ENCODE measurements at regions not wholly inside any gene's neighbourhood (a gene's known extent, or its start where the extent isn't known, plus 50 kb on each side); places are given as distances from the start of the nearest gene placed in this dataset.

GRCh38 chr3:5861151-5861550, 673.6 kb downstream of the EDEM1 start:
- Histone ChIP-seq H3K9ac (ENCODE audit: low read length in 3 of 3) (no peak overlapping the region), H3K4me3 (ENCODE audit: low read length in 3 of 3) (no peak overlapping the region), H3K36me3 (ENCODE audit: control insufficient read depth in 2 of 3, insufficient read depth in 3 of 3, low read length in 3 of 3) (no peaks in the 10 kb centered on the region), H3K9me3 (ENCODE audit: control insufficient read depth in 2 of 3, insufficient read depth in 1 of 3, low read length in 3 of 3) (no peaks in the 10 kb centered on the region), H3K27ac (ENCODE audit: low read depth in 2 of 2, low read length in 2 of 2) (no peak overlapping the region), H3K4me1 (ENCODE audit: control insufficient read depth in 2 of 3, insufficient read depth in 2 of 3, low read depth in 1 of 3, low read length in 3 of 3) (no peaks in the 10 kb centered on the region), H3K27me3 (ENCODE audit: control insufficient read depth, insufficient read depth, low read length) (no peaks in the 10 kb centered on the region)
- TF ChIP-seq, protein P1, sequence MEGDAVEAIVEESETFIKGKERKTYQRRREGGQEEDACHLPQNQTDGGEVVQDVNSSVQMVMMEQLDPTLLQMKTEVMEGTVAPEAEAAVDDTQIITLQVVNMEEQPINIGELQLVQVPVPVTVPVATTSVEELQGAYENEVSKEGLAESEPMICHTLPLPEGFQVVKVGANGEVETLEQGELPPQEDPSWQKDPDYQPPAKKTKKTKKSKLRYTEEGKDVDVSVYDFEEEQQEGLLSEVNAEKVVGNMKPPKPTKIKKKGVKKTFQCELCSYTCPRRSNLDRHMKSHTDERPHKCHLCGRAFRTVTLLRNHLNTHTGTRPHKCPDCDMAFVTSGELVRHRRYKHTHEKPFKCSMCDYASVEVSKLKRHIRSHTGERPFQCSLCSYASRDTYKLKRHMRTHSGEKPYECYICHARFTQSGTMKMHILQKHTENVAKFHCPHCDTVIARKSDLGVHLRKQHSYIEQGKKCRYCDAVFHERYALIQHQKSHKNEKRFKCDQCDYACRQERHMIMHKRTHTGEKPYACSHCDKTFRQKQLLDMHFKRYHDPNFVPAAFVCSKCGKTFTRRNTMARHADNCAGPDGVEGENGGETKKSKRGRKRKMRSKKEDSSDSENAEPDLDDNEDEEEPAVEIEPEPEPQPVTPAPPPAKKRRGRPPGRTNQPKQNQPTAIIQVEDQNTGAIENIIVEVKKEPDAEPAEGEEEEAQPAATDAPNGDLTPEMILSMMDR (IDR thresholded peaks at IDR 0.05; ENCODE audit: borderline replicate concordance, extremely low read depth, insufficient read depth), result no peak
- DNase-seq (no peak), FAIRE-seq (no peak)
- intact Hi-C loops (cut with DNase I), result no loop called here

GRCh38 chr3:5874931-5875341, 687.4 kb downstream of the EDEM1 start:
- Histone ChIP-seq H3K36me3 (ENCODE audit: control insufficient read depth in 2 of 3, insufficient read depth in 3 of 3, low read length in 3 of 3) (no peaks in the 10 kb centered on the region), H3K4me1 (ENCODE audit: control insufficient read depth in 2 of 3, insufficient read depth in 2 of 3, low read depth in 1 of 3, low read length in 3 of 3) (no peaks in the 10 kb centered on the region), H3K4me3 (ENCODE audit: low read length in 3 of 3) (no peak overlapping the region), H3K9me3 (ENCODE audit: control insufficient read depth in 2 of 3, insufficient read depth in 1 of 3, low read length in 3 of 3) (no peaks in the 10 kb centered on the region), H3K9ac (ENCODE audit: low read length in 3 of 3) (no peak overlapping the region), H3K27ac (ENCODE audit: low read depth in 2 of 2, low read length in 2 of 2) (no peak overlapping the region), H3K27me3 (ENCODE audit: control insufficient read depth, insufficient read depth, low read length) (no peaks in the 10 kb centered on the region)
- TF ChIP-seq, protein P1 (IDR thresholded peaks at IDR 0.05; ENCODE audit: borderline replicate concordance, extremely low read depth, insufficient read depth), result no peak
- intact Hi-C loops (cut with DNase I), result no loop called here
- DNase-seq (peak in 1 of 5 donors; percentile 9), FAIRE-seq (no peak)

DNA sequence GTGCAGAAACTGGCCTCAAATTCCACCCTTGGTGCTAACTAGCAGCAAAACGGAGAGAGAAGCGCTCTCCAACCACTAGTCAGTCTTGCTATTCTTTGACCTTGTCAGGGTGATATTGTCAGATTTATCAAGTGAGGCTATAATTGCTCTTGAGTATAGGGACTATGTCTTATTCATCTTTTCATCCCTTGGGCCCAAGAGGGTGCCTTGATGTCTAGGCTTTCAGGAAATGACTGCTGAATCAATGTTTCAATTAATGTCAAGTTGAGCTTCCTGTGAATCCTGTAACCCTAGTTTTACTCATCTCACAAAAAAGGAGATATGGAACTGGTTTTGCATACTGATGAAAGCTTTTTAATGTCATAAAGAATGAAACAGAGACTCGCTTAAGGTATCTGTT, 701.3 kb downstream of the EDEM1 start:
- TF ChIP-seq, protein P1 (IDR thresholded peaks at IDR 0.05; ENCODE audit: borderline replicate concordance, extremely low read depth, insufficient read depth), result no peak
- H3K4me1 ChIP-seq (ENCODE audit: control insufficient read depth in 2 of 3, insufficient read depth in 2 of 3, low read depth in 1 of 3, low read length in 3 of 3), result no peaks in the 10 kb centered on the region
- FAIRE-seq, result no peak

GRCh38 chr3:5889374-5889773, 701.9 kb downstream of the EDEM1 start:
- TF ChIP-seq, protein P1 (IDR thresholded peaks at IDR 0.05; ENCODE audit: borderline replicate concordance, extremely low read depth, insufficient read depth), result no peak
- no peaks in the 10 kb centered on the region for H3K9me3 ChIP-seq (ENCODE audit: control insufficient read depth in 2 of 3, insufficient read depth in 1 of 3, low read length in 3 of 3)
- intact Hi-C loops (cut with DNase I), result no loop called here
- no peaks in the 10 kb centered on the region for H3K27me3 ChIP-seq (ENCODE audit: control insufficient read depth, insufficient read depth, low read length)
- FAIRE-seq (no peak), DNase-seq (no peak)
- H3K4me3 ChIP-seq (ENCODE audit: low read length in 3 of 3), result no peak overlapping the region
- no peaks in the 10 kb centered on the region for H3K36me3 ChIP-seq (ENCODE audit: control insufficient read depth in 2 of 3, insufficient read depth in 3 of 3, low read length in 3 of 3)
- no peak overlapping the region for H3K9ac ChIP-seq (ENCODE audit: low read length in 3 of 3)
- H3K27ac ChIP-seq (ENCODE audit: low read depth in 2 of 2, low read length in 2 of 2), result no peak overlapping the region
- H3K4me1 ChIP-seq (ENCODE audit: control insufficient read depth in 2 of 3, insufficient read depth in 2 of 3, low read depth in 1 of 3, low read length in 3 of 3), result no peaks in the 10 kb centered on the region

More for the DNA sequence above, 701.3 kb downstream of the EDEM1 start:
- Histone ChIP-seq H3K4me3 (ENCODE audit: low read length in 3 of 3) (no peak overlapping the region), H3K36me3 (ENCODE audit: control insufficient read depth in 2 of 3, insufficient read depth in 3 of 3, low read length in 3 of 3) (no peaks in the 10 kb centered on the region), H3K27ac (ENCODE audit: low read depth in 2 of 2, low read length in 2 of 2) (no peak overlapping the region), H3K9me3 (ENCODE audit: control insufficient read depth in 2 of 3, insufficient read depth in 1 of 3, low read length in 3 of 3) (no peaks in the 10 kb centered on the region), H3K27me3 (ENCODE audit: control insufficient read depth, insufficient read depth, low read length) (no peaks in the 10 kb centered on the region), H3K9ac (ENCODE audit: low read length in 3 of 3) (no peak overlapping the region)
- intact Hi-C loops (cut with DNase I), result no loop called here
- DNase-seq, result no peak

Measured in kidney (tissue), 13 donors.